Stimulated activated CD4-positive, alpha-beta T cell treated with anti-CD3 and anti-CD28 coated beads, Interleukin-12 subunit alpha, Interleukin-12 subunit beta, amount 100 ng/mL, for 48 hours (primary cell): ENCODE measurements at regions not wholly inside any gene's neighbourhood (a gene's known extent, or its start where the extent isn't known, plus 50 kb on each side); places are given as distances from the start of the nearest gene placed in this dataset.
"Not testable (repeated sequence)": the region's sequence is repeated elsewhere in the genome, so short reads cannot be mapped to it uniquely, and the experiment has no call there.

ENCODE experiments used
- DNase-seq, 3 donors: peaks; one replicate each; pipeline ENCODE4 v3.0.0-alpha.2; 2020; ENCODE audit warnings: low read depth in 2 of 3, low spot score in 1 of 3

DNA sequence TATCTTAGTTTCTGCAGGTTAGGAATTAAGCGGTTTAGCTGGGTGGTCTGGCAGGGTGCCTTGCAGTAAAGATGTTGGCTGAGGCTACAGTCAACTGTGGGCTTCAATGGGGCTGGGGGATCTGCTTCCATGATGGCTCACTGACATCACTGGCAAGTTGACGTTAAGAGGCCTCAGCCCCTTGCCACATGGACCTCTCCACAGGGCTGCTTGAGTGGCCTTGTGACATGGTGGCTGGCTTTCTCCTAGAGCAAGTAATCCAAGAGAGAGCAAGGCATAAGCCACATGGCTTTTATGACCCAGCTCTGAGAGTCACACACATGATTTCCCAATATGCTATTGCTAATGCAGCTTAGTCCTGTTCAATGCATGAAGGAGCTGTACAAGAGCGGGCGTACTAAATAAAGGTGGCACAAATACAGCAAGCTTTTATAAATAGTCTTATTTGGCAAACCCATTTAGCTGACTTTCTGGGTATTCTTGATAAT is 109.1 kb downstream of the SEPTIN7 start:
- no peak for DNase-seq

- not testable (repeated sequence) for DNase-seq
Measured at GRCh38 chr7:35910621-35911020, 109.8 kb downstream of the SEPTIN7 start.

DNA sequence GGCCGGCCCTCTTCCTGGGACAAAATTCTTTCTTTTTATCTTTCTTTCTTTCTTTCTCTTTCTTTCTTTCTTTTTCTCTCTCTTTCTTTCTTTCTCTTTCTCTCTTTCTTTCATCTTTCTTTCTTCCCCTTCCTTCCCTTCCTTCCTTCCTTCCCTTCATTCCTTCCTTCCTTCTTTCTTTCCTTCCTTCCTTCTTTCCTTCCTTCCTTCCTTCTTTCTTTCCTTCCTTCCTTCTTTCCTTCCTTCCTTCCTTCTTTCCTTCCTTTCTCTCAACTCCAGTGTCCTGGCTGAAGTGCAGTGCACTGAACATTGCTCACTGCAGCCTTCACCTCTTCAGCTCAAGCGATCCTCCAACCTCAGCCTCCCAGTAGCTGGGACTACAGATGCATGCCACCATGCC is 112.5 kb downstream of the SEPTIN7 start:
- DNase-seq = not testable (repeated sequence)

DNA sequence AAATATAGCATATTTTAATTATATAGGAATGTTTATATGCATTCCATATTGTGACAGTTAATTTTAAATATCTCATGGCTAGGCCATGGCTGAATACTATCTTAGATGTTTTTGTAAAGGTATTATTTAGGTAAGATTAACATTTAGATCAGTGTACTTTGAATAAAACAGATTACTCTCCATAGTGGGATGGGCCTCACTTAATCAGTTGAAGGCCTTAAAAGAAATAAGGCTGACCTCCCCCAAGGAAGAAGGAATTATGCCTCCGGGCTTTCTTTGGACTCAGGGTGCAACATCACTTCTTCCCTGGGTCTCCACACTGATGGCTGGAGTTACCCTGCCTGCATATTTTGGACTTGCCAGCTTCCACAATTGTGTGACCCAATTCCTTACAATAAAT is 113.4 kb downstream of the SEPTIN7 start:
- not testable (repeated sequence) for DNase-seq

DNA sequence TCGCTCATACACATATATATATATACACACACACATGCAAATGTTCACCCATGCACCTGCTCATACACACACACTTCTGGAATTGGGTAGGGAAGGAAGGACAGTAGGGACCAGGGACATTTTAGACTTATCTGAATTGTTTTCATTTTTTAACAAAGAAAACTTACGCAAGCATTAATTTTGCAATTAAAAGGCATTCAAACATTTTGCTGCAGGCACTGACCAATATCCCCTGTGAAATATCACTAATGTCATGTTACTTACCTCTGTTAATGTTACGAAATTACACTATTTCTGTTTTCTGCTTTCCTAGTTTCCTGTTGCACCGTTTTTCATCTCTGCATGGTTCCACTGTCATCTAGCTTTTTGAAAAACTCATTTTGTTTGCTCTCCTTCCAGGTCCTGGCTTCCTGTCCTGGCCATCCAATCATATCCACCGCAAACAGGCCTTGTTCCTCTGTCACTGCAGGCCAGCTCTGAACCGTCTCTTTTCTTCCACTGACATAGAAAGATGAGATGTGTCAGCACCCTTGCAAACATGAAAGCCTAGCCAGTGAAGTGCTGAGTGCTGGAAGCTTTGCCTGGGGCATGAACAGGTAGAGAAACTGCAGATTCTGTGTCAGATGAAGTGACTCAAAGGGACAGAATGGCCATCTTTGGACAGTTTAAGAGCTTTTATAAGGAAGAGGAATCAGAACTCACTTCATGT is 114.5 kb downstream of the SEPTIN7 start:
- not testable (repeated sequence) for DNase-seq

DNA sequence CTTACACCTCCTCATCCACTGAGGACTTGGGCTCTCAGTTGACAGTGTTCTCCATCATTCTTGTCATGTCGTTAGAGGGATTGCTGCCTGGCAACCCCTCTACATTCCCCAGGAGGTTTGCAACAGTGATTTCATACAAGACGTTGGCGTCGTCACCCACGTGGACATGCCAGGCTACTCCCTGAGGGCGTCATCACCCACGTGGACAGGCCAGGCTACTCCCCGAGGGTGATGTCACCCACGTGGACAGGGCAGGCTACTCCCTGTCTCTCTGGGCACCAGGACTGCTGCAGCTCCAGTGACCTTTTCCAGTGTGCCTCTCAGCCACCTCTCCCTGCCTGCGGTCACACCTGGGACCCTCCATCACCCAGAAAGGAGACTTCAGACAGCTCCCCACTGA is 117.4 kb downstream of the SEPTIN7 start:
- DNase-seq = not testable (repeated sequence)

GRCh38 chr7:35919607-35920006 is 118.8 kb downstream of the SEPTIN7 start:
- not testable (repeated sequence) for DNase-seq

GRCh38 chr7:35921338-35921737 is 120.5 kb downstream of the SEPTIN7 start:
- not testable (repeated sequence) for DNase-seq

- DNase-seq = not testable (repeated sequence)
Measured at GRCh38 chr7:35924668-35925067, 123.8 kb downstream of the SEPTIN7 start.

- DNase-seq = not testable (repeated sequence)
Measured at GRCh38 chr7:35926966-35927365, 126.1 kb downstream of the SEPTIN7 start.

- not testable (repeated sequence) for DNase-seq
Measured at GRCh38 chr7:35931134-35931533, 130.3 kb downstream of the SEPTIN7 start.

DNA sequence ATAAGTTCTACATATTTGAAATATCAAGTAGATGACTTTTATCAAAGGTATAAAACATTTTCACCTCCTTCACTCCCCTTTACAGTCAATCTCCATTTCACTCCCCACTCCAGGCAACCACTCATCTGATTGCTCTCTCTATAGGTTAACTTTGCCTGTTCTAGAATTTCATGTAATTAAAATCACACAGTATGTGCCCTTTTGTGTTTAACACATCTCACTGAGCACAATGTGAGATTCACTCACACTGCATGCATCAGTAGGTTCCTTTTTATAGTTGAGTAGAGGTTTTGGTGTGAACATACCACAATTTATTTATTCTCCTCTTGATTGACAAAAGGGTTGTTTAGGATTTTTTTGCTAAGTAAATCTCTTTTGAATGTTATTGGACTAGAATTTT is 130.7 kb downstream of the SEPTIN7 start:
- DNase-seq = not testable (repeated sequence)

DNA sequence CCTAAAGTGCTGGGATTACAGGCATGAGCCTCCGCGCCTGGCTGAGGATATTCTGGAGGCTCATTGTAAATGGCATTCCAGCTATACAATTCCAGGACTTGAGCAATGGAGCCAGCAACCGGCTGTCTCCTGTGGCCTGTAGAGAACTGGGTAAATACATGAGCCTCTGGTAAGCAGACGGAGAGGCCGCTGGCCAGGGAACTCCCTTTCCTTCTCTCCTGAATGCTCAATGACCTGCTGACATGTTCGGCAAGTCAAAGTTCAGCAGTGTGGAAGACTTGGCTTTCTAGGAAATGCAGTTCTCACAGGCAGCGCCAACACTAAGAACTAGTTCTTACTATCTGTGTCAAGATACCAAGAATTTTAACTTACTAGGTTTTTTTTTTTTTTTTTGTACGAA is 139.8 kb downstream of the SEPTIN7 start:
- DNase-seq = not testable (repeated sequence)

GRCh38 chr7:35945621-35946020 is 144.8 kb downstream of the SEPTIN7 start:
- DNase-seq = not testable (repeated sequence)

DNA sequence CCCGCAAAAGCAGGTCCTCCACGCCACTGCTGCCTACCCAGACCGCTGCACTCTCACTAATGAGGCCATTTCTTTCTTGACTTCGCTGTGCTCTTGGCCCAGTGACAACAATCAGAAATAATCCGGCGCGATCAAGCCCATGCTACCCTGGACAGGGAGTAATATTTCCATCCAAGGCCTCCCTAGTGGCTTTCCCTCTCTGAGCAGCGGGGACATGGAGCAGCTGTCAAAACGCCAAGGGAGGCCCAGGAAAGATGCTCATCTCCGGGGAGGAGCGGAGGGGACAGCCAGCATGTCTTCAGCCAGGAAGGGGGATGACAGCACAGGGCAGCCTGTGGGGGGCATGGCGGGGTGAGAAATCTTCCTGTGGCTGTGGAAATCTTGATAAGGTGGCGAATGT is 154.9 kb downstream of the SEPTIN7 start:
- not testable (repeated sequence) for DNase-seq

DNA sequence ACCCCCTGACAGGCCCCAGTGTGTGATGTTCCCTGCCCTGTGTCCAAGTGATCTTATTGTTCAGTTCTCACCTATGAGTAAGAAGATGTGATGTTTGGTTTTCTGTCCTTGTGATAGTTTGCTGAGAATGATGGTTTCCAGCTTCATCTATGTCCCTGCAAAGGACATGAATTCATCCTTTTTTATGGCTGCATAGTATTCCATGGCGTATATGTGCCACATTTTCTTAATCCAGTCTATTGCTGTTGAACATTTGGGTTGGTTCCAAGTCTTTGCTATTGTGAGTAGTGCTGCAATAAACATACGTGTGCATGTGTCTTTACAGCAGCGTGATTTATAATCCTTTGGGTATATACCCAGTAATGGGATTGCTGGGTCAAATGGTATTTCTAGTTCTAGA is 156.1 kb downstream of the SEPTIN7 start:
- not testable (repeated sequence) for DNase-seq

GRCh38 chr7:35961260-35961659 is 160.4 kb downstream of the SEPTIN7 start:
- not testable (repeated sequence) for DNase-seq

DNA sequence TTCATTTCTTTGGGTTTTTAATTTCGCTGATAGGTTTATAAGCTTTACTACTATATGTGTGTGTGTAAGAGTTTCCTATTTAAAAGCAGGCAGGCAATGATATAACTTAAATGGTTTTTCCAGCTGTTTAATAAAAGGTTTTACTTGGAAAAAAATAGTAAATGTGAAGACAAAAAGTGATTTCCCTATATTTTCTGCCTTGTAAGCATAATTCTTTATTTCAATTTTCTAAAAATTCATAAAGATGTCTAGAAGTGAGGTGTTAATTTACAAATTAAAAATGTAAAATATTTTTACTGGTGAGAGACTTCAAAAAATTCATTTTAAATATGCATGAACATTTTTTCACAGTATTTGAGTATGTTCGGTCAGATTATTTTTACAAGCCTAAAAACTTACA is 161.8 kb downstream of the SEPTIN7 start:
- DNase-seq = not testable (repeated sequence)

DNA sequence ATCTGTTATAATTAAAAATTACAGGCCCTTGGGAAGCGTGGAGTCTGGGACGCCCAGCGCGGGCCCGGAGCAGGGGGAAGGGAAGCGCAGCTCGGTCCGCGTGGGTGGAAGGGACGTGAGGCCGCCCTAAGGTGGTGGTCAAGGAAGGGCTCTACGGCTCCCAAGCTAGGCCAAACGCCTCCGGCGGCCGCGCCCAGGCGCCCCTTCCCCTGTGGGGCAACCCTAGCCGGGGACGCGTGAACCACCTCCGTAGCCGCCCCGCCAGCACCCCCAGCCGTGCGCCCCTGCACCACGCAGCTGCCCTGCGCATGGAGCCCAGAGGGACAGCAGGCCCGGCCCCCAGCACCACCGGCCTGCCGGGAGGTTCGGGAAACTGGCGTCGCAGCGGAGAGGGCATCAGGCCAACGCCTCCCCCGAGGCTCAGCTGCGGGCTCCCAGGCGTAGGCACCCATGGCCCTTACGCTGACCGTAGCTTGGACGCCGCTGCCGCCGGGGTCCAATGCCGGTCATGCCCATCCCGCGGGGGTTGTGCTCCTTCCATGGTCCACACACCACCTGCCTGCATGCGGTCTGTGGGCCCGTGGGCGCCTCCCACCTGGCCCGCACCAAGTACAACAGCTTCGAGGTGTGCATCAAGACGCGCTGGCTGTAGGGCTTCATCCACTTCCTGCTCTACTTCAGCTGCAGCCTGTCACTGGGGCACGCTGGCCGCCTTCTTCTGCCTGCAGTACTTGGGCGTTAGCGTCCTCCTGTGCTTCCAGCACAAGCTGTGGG is 166.7 kb downstream of the SEPTIN7 start:
- no peak for DNase-seq

GRCh38 chr7:35968140-35968940 is 167.5 kb downstream of the SEPTIN7 start:
- DNase-seq = no peak

GRCh38 chr7:35969066-35969465 is 168.2 kb downstream of the SEPTIN7 start:
- DNase-seq = no peak
